ENCODE measurements at regions not wholly inside any gene's neighbourhood (a gene's known extent, or its start where the extent isn't known, plus 50 kb on each side); places are given as distances from the start of the nearest gene placed in this dataset.
A peak's percentile ranks its signal among the peaks of the same experiment; 100 is the strongest.

- TF ChIP-seq CTCF (conservative IDR thresholded peaks at IDR 0.05; ENCODE audit: low read depth, low read length) (0 out of 2 replicates have a peak, but pooled peaks have one; percentile 4), RFX5 (IDR thresholded peaks at IDR 0.05; ENCODE audit: low read depth, low read length) (no peak), ELK1 (IDR thresholded peaks at IDR 0.05; ENCODE audit: borderline replicate concordance, low read depth, low read length) (no peak), POLR2A (IDR thresholded peaks at IDR 0.05; ENCODE audit: low read depth, low read length) (no peak), SMC3 (IDR thresholded peaks at IDR 0.05; ENCODE audit: low read depth, low read length) (no peak), USF2 (IDR thresholded peaks at IDR 0.05; ENCODE audit: low read depth, low read length) (no peak), FOS (IDR thresholded peaks at IDR 0.05; ENCODE audit: low read depth, low read length) (no peak), RAD21 (IDR thresholded peaks at IDR 0.05; ENCODE audit: low read length) (no peak), RCOR1 (IDR thresholded peaks at IDR 0.05; ENCODE audit: insufficient replicate concordance, low read length) (no peak), MXI1 (IDR thresholded peaks at IDR 0.05; ENCODE audit: borderline replicate concordance, low read depth, low read length) (no peak), CEBPB (IDR thresholded peaks at IDR 0.05; ENCODE audit: low read depth, low read length) (no peak), NFE2L2 (IDR thresholded peaks at IDR 0.05; ENCODE audit: low read depth, low read length) (no peak), MAZ (IDR thresholded peaks at IDR 0.05; ENCODE audit: borderline replicate concordance, low read depth, low read length) (no peak)
Observed at GRCh38 chr9:20191228-20191840, 402.5 kb upstream of the SLC24A2 start.
